IPS-18a (cell line): ENCODE measurements at regions not wholly inside any gene's neighbourhood (a gene's known extent, or its start where the extent isn't known, plus 50 kb on each side); places are given as distances from the start of the nearest gene placed in this dataset.

Experiments used
- H3K27ac ChIP-seq: one replicate; pipeline ENCODE4 v1.5.1; 2013; ENCODE audit warnings: low read length
- H3K27me3 ChIP-seq: one replicate; pipeline ENCODE4 v1.6.1; 2013; ENCODE audit warnings: mild to moderate bottlenecking, low read length; ENCODE audit not compliant: control insufficient read depth, insufficient read depth
- H3K36me3 ChIP-seq: one replicate; pipeline ENCODE4 v1.6.1; 2013; ENCODE audit warnings: low read depth, low read length; ENCODE audit not compliant: control insufficient read depth
- H3K4me1 ChIP-seq: one replicate; pipeline ENCODE4 v1.6.1; 2013; ENCODE audit warnings: low read depth, low read length; ENCODE audit not compliant: control insufficient read depth
- H3K4me3 ChIP-seq: one replicate; pipeline ENCODE4 v1.5.1; 2013; ENCODE audit warnings: low read length
- H3K9ac ChIP-seq: one replicate; pipeline ENCODE4 v1.6.1; 2013; ENCODE audit warnings: mild to moderate bottlenecking, low read length, moderate library complexity
- H3K9me3 ChIP-seq: one replicate; pipeline ENCODE4 v1.6.1; 2013; ENCODE audit warnings: low read depth, low read length; ENCODE audit not compliant: control insufficient read depth

DNA sequence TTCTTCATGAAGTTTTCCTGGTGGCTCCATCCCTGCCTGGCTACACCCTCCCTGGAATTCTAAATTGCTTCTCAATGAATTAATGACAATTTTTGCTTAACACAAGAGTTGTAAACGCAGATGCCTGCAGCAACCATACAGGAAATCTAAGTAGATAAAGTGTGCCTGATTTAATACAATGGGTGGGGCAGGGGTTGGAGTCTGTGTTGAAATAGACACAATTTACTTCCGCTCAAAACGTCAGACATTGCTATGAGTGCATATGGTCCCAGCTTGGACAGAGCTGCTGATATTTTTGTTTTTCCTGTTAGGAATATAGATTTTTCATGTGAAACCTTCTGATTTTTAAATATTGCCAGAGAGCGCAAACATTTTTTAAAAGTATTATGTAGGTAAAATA is 1235.0 kb upstream of the SORCS1 start:
- Histone ChIP-seq H3K9ac (no peak overlapping the region), H3K9me3 (no peaks in the 10 kb centered on the region), H3K27me3 (no peaks in the 10 kb centered on the region), H3K4me3 (no peak overlapping the region), H3K36me3 (no peaks in the 10 kb centered on the region), H3K27ac (no peak overlapping the region), H3K4me1 (no peaks in the 10 kb centered on the region)

DNA sequence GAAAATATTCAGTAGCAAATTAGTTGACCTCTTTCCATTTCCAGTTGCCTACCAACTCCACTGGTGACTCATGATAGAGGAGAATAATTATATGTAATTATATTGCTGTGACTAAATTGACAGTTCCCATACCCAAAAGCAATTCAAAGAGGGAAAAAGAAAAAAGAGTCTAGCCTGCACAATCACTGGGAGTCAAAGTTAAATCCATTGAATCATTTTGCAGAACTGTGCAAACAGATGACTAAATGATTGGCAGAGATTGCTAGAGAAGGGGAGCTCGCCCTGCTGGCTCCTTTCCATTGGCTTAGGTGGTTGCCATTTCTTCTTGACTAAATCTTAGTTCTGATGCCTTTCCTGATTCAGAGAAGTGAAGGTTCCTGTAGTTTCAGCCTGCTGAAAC is 1228.6 kb upstream of the SORCS1 start:
- H3K9me3 ChIP-seq: no peaks in the 10 kb centered on the region
- no peak overlapping the region for H3K9ac ChIP-seq
- H3K4me3 ChIP-seq: no peak overlapping the region
- no peaks in the 10 kb centered on the region for H3K27me3 ChIP-seq
- no peak overlapping the region for H3K27ac ChIP-seq
- no peaks in the 10 kb centered on the region for H3K4me1 ChIP-seq
- no peaks in the 10 kb centered on the region for H3K36me3 ChIP-seq

DNA sequence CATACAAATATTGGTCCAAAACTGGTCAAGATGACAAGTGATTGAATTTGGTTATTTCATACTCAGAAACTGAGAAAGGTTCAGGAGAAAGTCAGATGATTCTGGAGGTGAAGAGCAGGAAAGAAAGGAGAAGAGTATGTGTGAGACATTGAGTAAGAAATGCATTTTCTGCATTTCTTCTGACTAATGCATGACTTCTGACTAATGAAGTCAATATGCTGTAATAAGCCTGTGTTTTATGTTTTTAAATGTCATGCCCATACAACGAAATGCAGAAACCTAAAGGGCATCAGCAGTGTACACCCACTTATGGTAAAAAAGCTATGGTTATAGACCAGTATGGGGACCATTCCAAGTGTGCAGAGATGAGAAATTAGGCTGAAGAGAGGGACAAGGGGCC is 1227.8 kb upstream of the SORCS1 start:
- Histone ChIP-seq H3K4me1 (no peaks in the 10 kb centered on the region), H3K27me3 (no peaks in the 10 kb centered on the region), H3K9ac (no peak overlapping the region)

DNA sequence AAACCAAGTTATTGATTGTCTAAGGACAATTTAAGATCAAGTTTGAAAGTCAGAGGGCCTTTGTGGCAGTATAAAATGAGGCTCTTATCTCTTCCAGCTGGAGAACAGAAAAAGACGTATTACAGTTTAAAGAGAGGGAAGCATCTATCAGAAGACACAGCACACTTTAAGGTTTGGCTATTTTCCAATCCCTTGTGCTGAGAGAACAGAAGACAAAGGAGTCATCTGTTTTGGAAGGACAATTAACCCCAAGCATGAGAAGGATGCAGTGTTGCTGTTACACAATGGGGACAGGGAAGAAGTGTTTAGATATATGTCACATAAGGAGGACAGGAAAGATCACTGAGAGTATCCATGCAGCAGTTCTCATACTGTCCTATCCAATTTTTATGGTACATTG is 1224.2 kb upstream of the SORCS1 start:
- no peak overlapping the region for H3K9ac ChIP-seq
- H3K9me3 ChIP-seq: no peaks in the 10 kb centered on the region
- no peak overlapping the region for H3K4me3 ChIP-seq
- H3K4me1 ChIP-seq: no peaks in the 10 kb centered on the region
- no peaks in the 10 kb centered on the region for H3K27me3 ChIP-seq
- no peak overlapping the region for H3K27ac ChIP-seq
- no peaks in the 10 kb centered on the region for H3K36me3 ChIP-seq

More for the DNA sequence above, 1227.8 kb upstream of the SORCS1 start:
- Histone ChIP-seq H3K4me3 (no peak overlapping the region), H3K27ac (no peak overlapping the region), H3K9me3 (no peaks in the 10 kb centered on the region), H3K36me3 (no peaks in the 10 kb centered on the region)

DNA sequence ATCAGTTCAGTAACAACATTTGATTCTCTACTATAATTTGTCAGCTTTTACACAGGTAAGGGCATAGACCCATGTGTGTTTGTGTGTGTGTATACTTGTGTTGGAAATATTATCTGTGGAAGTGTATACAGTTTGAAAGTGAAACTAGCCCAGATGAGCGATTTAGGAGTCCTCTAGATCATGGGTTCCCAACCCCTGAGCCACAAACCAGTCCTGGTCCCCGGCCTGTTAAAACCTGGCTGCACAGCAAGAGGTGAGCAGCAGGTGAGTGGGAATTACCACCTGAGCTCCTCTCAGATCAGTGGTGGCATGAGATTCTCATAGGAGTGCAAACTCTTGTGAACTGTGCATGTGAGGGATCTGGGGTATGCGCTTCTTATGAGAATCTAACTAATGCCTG is 1221.5 kb upstream of the SORCS1 start:
- H3K27me3 ChIP-seq: no peaks in the 10 kb centered on the region

DNA sequence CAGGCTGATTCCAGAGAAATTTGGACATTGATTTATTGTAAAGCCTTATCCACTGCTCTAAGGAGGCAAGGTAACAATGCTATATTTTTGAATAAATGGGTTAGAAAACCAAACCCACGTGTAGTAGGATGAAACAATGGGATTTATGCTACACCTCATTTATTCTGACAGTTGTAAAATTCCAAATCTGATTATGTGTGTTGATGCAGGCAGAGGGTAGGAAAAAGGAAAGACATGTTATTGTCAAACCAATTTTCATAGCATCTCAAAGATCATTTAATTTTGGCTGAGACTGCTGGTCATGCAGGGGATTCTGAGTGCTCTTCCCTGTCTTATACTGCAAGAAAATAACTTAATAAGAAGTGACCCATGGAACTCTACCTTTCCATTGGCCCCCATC is 1219.9 kb upstream of the SORCS1 start:
- Histone ChIP-seq H3K27ac (no peak overlapping the region), H3K36me3 (no peaks in the 10 kb centered on the region), H3K4me3 (no peak overlapping the region), H3K9me3 (no peaks in the 10 kb centered on the region), H3K4me1 (no peaks in the 10 kb centered on the region), H3K9ac (no peak overlapping the region), H3K27me3 (no peaks in the 10 kb centered on the region)

More for the DNA sequence above, 1221.5 kb upstream of the SORCS1 start:
- H3K4me3 ChIP-seq: no peak overlapping the region
- H3K9ac ChIP-seq: no peak overlapping the region
- no peak overlapping the region for H3K27ac ChIP-seq
- no peaks in the 10 kb centered on the region for H3K36me3 ChIP-seq
- H3K4me1 ChIP-seq: no peaks in the 10 kb centered on the region
- H3K9me3 ChIP-seq: no peaks in the 10 kb centered on the region

DNA sequence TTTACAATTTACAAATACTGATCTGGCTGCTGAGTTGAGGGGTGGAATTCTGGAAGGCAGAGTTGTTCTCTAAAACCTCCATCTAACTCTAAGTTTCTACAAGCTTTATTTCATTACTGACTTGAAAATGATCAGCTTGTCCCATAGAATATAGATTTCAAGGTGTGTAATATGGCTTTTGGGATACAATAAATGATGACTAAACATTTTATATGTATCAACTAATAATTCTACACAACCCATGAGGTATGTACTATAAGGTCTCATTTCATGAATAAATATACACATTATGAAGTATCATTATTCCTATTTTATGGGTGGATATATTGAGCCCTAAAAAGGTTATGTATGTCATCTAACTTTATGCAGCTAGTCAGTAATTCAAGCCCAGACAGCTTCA is 1214.3 kb upstream of the SORCS1 start:
- H3K4me1 ChIP-seq: no peaks in the 10 kb centered on the region

DNA sequence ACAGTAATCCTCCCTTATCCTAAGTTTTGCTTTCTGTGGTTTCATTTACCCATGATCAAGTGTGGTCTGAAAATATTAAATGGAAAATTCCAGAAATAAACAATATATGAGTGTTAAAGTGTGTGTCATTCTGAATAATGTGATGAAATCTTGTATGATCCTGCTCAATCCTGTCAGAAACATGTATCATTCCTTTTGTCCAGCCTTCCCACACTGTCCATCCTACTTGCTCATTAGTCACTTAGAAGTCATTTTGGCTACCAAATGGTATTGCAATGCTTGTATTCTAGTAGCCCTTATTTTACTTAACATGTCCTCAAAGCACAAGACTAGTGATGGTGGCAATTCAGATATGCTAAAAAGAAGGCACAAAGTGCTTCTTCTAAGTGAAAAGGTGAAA is 1211.2 kb upstream of the SORCS1 start:
- no peaks in the 10 kb centered on the region for H3K4me1 ChIP-seq
- no peaks in the 10 kb centered on the region for H3K27me3 ChIP-seq
- H3K9ac ChIP-seq: no peak overlapping the region
- H3K27ac ChIP-seq: no peak overlapping the region
- H3K9me3 ChIP-seq: no peaks in the 10 kb centered on the region
- no peak overlapping the region for H3K4me3 ChIP-seq
- H3K36me3 ChIP-seq: no peaks in the 10 kb centered on the region

More for the DNA sequence above, 1214.3 kb upstream of the SORCS1 start:
- Histone ChIP-seq H3K4me3 (no peak overlapping the region), H3K36me3 (no peaks in the 10 kb centered on the region), H3K9me3 (no peaks in the 10 kb centered on the region), H3K9ac (no peak overlapping the region), H3K27ac (no peak overlapping the region), H3K27me3 (no peaks in the 10 kb centered on the region)

DNA sequence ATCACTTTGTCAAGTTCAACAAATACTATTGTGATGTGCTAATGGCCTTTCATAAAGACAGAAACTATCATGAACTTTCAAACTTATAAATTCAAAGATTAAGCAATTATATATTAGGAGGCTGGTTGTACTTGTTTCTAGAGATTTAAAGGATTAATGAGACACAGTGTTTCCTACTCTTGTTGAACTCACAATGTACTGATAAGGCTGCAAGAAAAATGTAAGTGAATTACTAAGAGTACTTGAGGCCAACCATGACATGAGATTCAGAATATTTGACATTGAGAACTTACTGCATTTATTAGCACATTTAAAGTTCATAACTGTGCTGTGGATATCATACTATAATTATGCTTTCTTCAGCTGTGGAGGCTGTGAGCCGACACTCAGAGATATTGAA is 1210.5 kb upstream of the SORCS1 start:
- no peak overlapping the region for H3K27ac ChIP-seq
- no peaks in the 10 kb centered on the region for H3K9me3 ChIP-seq

DNA sequence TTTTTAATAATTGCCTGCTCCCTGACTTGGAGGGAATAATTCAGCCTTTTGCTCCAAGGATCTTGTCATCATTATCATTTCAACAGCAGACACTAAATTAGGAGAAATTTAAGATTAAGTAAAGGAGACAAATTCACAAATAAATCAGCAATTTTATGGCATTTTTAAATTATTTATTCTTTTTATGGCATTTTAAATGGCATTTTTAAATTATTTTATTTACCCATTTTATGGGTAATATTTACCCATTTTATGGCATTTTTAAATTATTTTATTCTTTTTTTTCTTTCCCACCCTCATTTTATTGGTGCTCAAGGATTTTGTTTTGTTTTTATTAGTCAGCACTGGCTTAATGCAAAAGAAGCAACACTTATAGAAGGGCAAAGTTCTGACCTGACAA is 1201.0 kb upstream of the SORCS1 start:
- Histone ChIP-seq H3K9me3 (no peaks in the 10 kb centered on the region), H3K27ac (no peak overlapping the region), H3K4me1 (no peaks in the 10 kb centered on the region), H3K9ac (no peak overlapping the region), H3K27me3 (no peaks in the 10 kb centered on the region), H3K4me3 (no peak overlapping the region), H3K36me3 (no peaks in the 10 kb centered on the region)

More for the DNA sequence above, 1210.5 kb upstream of the SORCS1 start:
- Histone ChIP-seq H3K9ac (no peak overlapping the region), H3K4me1 (no peaks in the 10 kb centered on the region), H3K4me3 (no peak overlapping the region), H3K36me3 (no peaks in the 10 kb centered on the region), H3K27me3 (no peaks in the 10 kb centered on the region)

DNA sequence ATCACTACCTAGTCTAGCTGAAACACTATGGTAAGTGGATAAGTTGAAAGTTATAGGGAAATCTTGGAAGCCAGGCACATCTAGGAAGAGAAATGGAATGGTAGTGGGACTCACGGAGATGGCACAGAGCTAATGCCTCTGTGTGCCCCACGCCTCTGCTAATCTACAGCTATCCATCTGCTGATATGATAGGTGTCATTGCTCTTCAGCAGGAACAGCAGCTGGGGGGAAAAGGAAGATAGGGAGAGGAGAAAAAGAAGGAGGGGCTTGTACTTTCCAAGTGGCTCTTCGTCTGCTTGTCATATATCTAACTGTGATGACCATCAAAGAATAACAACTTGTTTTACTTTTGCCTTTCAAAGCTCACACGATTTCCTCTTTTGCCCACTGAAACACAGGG is 1199.1 kb upstream of the SORCS1 start:
- H3K4me3 ChIP-seq: no peak overlapping the region
- no peak overlapping the region for H3K9ac ChIP-seq
- no peaks in the 10 kb centered on the region for H3K36me3 ChIP-seq
- no peak overlapping the region for H3K27ac ChIP-seq
- H3K4me1 ChIP-seq: no peaks in the 10 kb centered on the region
- no peaks in the 10 kb centered on the region for H3K27me3 ChIP-seq
- no peaks in the 10 kb centered on the region for H3K9me3 ChIP-seq

DNA sequence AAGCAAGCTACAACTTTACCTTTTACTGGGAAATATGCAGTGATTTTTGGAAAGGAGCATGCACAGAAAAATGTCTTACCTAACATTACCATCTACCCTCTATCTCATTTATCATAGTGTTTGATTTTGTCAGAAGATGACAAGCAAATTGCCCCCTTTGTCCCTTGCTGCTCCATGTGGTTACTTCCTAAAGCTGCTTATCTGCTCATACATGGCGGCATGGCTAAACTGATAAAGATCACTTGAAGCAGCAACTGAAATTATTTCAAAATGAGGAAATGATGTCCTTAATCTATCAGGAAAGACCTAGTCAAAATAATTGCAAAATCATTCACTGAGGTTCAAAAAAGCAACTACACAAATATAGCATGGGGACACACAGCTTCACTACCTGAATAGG is 1198.5 kb upstream of the SORCS1 start:
- Histone ChIP-seq H3K36me3 (no peaks in the 10 kb centered on the region), H3K4me1 (no peaks in the 10 kb centered on the region), H3K27ac (no peak overlapping the region), H3K9me3 (no peaks in the 10 kb centered on the region), H3K9ac (no peak overlapping the region), H3K4me3 (no peak overlapping the region), H3K27me3 (no peaks in the 10 kb centered on the region)
